Esophagus squamous epithelium (tissue), 4 donors: ENCODE measurements at regions not wholly inside any gene's neighbourhood (a gene's known extent, or its start where the extent isn't known, plus 50 kb on each side); places are given as distances from the start of the nearest gene placed in this dataset.

ENCODE experiments used
- CTCF ChIP-seq, 6 experiments: fragments of 450-650 bp in 4 of 6; fragments of 200-600 bp in 2 of 6; sonication (generic) in 2 of 6; IDR thresholded peaks; one replicate each; pipeline ENCODE4 v1.5.1; 2016 to 2019; ENCODE audit warnings: antibody characterized with exemption in 6 of 6, mild to moderate bottlenecking in 4 of 6, moderate library complexity in 4 of 6
- POLR2A ChIP-seq, 4 donors: fragments of 450-650 bp; IDR thresholded peaks; one replicate each; pipeline ENCODE4 v1.6.1; 2017; ENCODE audit warnings: antibody characterized with exemption in 4 of 4, mild to moderate bottlenecking in 4 of 4, moderate library complexity in 3 of 4

GRCh38 chr2:224166654-224167053, 127.6 kb upstream of the SERPINE2 start:
- no peak for TF ChIP-seq CTCF (IDR thresholded peaks at IDR 0.05)
- no peak for TF ChIP-seq POLR2A (IDR thresholded peaks at IDR 0.05)
